ENCODE measurements at regions not wholly inside any gene's neighbourhood (a gene's known extent, or its start where the extent isn't known, plus 50 kb on each side); places are given as distances from the start of the nearest gene placed in this dataset.

- Histone ChIP-seq H3K27me3 (no peaks in the 10 kb centered on the region), H3K9me3 (no peaks in the 10 kb centered on the region), H3K4me3 (no peak overlapping the region), H3K36me3 (no peaks in the 10 kb centered on the region), H3K4me1 (no peaks in the 10 kb centered on the region), H3K27ac (no peak overlapping the region)
- 54% methylated on average over 12 of the region's 19 CpGs for WGBS (ENCODE audit: insufficient coverage, low coverage, low lambda C conversion rate, missing lambda C conversion rate)
- intact Hi-C loops (cut with DNase I): no loop called here
- DNase-seq (no peak), ATAC-seq (no peak)
- no peak for TF ChIP-seq POLR2A (IDR thresholded peaks at IDR 0.05)
- no peak for TF ChIP-seq CTCF (IDR thresholded peaks at IDR 0.05)
Observed at GRCh38 chr16:73190688-73191659, 143.0 kb upstream of the ZFHX3 start.

- Histone ChIP-seq H3K4me1 (no peaks in the 10 kb centered on the region), H3K27me3 (no peaks in the 10 kb centered on the region), H3K4me3 (no peak overlapping the region), H3K27ac (no peak overlapping the region), H3K9me3 (no peaks in the 10 kb centered on the region), H3K36me3 (no peaks in the 10 kb centered on the region)
- ATAC-seq (no peak), DNase-seq (no peak)
- intact Hi-C loops (cut with DNase I): no loop called here
- 45% methylated on average over 2 of the region's 2 CpGs for WGBS (ENCODE audit: insufficient coverage, low coverage, low lambda C conversion rate, missing lambda C conversion rate)
- no peak for TF ChIP-seq POLR2A (IDR thresholded peaks at IDR 0.05)
- no peak for TF ChIP-seq CTCF (IDR thresholded peaks at IDR 0.05)
Observed at GRCh38 chr16:73190256-73190655, 142.3 kb upstream of the ZFHX3 start.

- Histone ChIP-seq H3K9me3 (no peaks in the 10 kb centered on the region), H3K27me3 (no peaks in the 10 kb centered on the region), H3K27ac (no peak overlapping the region), H3K4me1 (no peaks in the 10 kb centered on the region), H3K36me3 (no peaks in the 10 kb centered on the region), H3K4me3 (no peak overlapping the region)
- 71% methylated on average over 13 of the region's 13 CpGs for WGBS (ENCODE audit: insufficient coverage, low coverage, low lambda C conversion rate, missing lambda C conversion rate)
- intact Hi-C loops (cut with DNase I): no loop called here
- no peak for TF ChIP-seq CTCF (IDR thresholded peaks at IDR 0.05)
- TF ChIP-seq POLR2A (IDR thresholded peaks at IDR 0.05): no peak
- DNase-seq: no peak
- no peak for ATAC-seq
Observed at GRCh38 chr16:73189136-73189535, 141.2 kb upstream of the ZFHX3 start.

GRCh38 chr16:73186752-73187601, 139.0 kb upstream of the ZFHX3 start:
- 33% methylated on average over 3 of the region's 4 CpGs for WGBS (ENCODE audit: insufficient coverage, low coverage, low lambda C conversion rate, missing lambda C conversion rate)
- TF ChIP-seq CTCF (IDR thresholded peaks at IDR 0.05): no peak
- no peak for TF ChIP-seq POLR2A (IDR thresholded peaks at IDR 0.05)
- Histone ChIP-seq H3K27me3 (no peaks in the 10 kb centered on the region), H3K27ac (no peak overlapping the region), H3K4me1 (no peaks in the 10 kb centered on the region), H3K9me3 (no peaks in the 10 kb centered on the region), H3K4me3 (no peak overlapping the region), H3K36me3 (no peaks in the 10 kb centered on the region)
- intact Hi-C loops (cut with DNase I): no loop called here
- DNase-seq (no peak), ATAC-seq (peak in 2 of 4 donors; percentile 17 to 21)

Measured in right lobe of liver (tissue), 6 donors.